ENCODE measurements at regions not wholly inside any gene's neighbourhood (a gene's known extent, or its start where the extent isn't known, plus 50 kb on each side); places are given as distances from the start of the nearest gene placed in this dataset.

DNA sequence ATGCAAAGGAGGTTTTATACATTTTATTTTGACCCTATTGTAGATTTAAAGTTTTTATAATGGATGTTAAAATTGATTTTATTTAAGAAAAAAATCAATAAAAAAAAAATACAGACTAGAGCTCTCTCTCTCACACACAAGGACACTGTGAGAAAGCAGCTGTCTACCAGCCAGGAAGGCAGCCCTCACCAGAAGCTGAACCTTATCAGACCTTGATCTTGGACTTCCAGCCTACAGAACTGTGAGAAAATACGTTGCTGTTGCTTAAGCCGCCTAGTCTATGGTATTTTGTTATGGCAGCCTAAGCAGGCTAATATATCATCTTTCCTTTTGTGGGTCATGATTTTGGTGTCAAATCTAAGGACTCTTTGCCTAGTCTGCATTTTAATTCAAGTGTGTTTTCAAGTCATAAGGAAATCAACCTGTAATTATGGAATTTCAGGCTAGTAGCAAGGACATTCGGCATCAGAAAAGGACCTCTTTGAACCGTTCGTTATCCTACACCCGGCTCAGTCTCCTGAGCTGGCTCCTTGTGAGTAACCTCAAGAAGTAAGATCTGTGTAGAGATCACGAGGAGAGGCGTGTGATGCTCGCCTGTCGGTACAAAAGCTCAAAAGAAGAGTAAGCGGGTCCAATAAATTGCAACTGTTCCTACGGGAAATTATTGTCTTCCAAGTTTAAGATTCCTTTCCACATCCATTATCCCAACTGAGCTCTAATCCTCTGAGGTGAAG lies 98.2 kb downstream of the PDCL3 start:
- DNase-seq: no peak

DNA sequence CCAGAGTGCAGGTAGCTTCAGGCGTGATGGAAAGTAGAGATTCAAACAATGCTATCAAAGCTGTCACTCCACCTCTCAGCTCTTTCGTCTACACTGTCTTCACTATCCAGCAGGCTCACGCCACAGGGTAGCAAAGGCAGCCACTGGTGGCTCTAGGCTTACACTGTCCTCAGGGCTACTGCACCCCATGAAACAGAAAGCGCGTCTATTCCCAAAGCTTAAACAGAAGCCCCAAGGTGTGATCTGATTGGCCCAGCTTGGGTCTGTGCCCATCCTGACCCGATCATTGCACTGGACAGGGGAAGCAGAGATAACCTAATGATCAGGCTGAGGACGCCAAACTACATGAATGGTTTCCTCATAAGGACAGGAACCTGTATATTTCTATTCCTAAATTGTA lies 100.1 kb downstream of the PDCL3 start:
- no peak for DNase-seq

DNA sequence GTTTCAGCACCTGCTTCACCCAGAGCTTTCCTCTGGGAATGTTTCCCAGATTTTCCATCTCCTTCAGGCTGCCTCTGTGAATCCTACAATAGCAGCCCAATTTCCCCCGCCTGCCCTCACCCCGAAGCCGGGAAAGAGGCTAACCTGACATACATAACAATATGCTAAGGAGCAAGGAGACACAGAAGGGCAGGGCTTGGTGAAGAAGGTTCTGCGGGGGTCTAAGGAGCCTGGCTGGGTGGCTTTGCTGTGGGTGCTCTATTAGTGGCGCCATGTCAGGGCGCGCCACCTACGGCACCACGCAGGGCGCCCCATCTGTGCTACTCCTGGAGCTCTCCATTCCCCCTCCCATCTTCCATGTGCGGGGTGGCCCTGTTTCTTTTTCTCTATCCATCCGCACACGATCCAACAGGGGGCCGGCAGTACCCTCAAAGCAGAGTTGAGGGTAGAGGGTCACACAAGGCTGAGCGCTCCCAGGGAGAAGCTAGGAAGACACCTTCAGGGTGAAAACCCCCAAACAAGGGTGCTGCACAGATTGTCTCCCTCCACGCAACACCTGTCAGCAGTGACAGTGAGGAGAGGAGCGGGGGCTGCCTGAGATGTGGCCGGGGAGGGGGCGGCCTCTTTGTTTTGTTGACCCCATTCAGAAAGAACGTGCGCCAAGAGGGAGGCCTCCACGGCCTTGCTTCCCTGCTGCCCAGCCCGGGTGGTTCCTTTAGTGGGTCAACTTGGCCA lies 101.4 kb downstream of the PDCL3 start:
- no peak for DNase-seq

DNA sequence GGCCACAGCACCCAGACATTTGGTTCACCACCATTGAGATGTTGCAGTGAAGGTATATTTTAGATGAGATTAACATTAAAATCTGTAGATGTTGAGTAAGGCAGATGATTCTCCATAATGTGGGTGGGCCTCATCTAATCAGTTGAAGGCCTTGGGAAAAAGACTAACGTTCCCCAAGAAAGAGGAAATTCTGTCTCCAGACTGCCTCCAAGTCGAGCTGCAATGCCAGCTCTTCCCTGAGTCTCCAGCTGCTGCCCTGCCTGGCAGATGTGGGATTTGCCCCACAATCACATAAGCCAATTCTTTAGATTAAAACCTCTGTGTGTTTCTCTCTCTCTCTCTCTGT lies 101.9 kb downstream of the PDCL3 start:
- no peak for DNase-seq

DNA sequence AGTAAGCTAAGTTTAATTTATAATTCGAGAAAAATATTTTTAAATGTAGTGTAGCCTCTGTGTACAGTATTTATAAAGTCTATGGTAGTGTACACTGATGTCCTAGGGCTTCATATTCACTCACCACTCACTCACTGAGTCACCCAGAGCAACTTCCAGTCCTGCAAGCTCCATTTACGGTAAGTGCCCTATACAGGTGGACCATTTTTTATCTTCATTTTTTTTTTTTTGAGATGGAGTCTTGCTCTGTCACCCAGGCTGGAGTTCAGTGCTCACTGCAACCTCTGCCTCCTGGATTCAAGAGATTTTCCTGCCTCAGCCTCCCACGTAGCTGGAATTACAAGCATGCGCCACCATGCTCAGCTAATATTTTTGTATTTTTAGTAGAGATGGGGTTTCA lies 104.2 kb downstream of the PDCL3 start:
- DNase-seq: no peak

DNA sequence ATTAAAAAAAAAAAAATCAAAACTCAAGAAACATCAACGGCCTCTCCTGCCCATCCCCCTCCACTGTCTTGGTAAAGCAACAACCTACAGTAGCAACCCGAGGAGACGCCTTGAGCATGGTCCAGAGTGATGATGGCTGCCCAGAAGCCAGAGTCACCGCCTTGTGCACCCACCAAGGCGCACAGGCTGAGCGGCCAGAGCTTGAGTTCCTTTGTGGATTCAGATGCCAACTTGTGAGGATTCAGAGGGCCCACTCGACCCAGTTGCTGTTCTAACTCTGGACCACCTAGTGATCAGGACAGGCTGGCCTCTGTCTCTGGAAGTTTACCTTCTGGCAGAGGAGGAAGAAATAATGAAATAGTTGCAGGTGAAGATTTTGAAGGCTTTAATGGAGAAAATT lies 105.0 kb downstream of the PDCL3 start:
- no peak for DNase-seq

DNA sequence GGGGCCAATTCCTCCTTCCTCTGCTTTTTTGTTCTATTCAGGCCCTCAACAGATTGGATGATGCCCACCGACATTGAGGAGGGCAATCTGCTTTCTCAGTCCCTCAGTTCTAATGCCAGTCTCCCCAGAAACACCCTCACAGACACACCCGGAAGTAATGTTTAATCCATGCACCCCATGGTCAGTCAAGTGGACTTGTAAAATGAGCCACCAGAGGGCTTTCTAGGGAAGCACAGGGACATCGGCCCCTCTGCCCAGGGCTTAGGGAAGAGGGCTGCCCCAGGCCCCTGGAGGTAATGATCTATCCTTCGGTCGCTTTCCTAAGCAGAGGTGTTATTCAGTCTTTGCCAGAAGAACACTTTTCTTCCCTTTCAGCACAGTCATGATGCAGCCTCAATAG lies 107.4 kb downstream of the PDCL3 start:
- DNase-seq: no peak

DNA sequence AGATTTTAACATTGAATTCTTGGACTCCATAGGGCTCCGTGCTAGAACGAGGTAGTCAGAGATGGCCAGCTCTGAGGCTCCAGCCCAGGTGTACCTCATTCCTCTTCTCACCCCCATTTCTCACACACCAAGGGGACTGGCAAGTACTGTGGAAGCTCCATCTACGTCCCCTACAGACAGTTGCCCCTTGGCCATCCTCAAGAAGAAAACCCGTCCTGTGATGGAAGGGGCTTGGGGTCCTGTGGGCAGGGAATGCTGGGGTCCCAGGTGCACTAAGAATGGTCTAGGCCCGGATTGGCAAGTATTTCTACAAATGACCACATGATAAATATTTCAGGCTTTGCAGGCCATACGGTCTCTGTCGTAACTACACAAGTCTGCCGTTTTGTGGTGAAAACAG lies 110.3 kb downstream of the PDCL3 start:
- DNase-seq: no peak

DNA sequence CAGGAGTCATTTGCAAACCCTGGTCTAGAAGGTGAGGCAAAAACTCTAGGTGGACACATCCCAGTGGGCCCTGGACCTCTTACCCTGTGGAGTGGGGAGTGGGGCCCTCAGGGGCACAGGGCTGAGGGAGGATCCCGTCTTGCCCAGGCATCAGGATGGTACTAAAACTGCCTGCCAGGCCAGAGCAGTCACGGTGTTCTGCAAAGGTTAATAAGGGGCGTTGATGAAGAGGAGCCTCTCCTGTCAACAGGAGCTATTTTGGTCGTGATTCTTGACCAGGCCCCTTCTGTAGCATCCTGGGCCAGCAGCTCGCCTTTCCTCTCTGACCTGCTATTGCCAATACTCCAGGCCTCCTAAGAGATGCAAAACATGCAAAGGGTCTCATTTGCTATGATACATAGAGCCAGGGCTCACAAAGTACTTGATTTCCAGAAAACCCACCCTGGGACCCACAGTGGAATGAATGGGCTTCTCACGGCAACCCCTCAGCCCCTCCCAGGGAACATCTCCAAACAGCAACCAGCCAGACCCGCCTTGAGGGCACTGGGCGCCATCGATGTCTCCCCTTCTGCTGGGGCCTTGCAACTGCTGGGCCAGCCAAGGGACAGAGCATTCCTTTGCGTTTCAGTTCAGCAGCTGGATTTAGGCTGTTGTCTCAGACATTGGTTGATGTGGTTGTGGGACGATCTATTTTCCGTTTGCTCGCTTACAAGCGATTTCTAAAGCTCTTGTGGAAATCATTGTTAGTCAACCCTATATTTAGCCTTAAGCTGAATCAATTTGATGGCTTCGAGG lies 111.1 kb downstream of the PDCL3 start:
- no peak for DNase-seq

DNA sequence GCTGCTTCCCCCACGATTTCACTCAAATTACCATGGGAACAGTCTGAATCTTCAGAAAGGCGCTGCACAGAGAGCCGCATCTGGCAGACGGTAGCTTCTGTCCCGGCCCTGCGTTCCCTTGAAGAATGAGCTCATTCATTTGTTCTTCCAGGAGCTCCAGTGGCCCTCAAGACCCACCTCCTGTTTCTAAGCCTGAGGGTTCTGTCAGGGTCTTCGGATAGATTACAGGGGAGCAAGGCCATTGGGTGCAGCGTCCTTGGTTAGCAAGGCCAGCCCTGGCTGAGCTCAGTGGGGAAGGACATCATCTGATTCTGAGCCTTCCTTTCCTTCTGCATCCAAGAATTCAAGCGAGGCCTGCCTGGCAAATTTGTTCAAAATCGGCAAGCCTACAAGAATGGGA lies 111.9 kb downstream of the PDCL3 start:
- no peak for DNase-seq

DNA sequence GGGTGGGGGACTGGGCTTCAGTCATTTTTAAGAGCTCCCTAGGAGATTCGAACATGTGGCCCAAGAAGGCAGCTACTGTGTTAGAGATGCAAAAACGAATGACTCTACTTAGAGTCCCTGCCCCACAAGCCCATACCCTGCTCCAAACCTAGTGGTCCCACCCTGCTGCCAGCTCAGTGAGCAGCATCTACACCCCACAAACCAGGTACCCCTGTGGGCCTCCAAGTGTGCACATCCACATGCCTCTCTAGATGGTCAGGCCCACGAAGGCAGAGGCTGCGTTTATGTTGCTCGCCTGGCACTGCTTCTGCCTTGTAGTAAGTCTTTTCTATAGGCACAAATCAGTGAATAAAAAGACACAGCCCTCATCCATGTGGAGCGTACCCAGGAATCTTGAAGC lies 112.6 kb downstream of the PDCL3 start:
- DNase-seq: no peak

DNA sequence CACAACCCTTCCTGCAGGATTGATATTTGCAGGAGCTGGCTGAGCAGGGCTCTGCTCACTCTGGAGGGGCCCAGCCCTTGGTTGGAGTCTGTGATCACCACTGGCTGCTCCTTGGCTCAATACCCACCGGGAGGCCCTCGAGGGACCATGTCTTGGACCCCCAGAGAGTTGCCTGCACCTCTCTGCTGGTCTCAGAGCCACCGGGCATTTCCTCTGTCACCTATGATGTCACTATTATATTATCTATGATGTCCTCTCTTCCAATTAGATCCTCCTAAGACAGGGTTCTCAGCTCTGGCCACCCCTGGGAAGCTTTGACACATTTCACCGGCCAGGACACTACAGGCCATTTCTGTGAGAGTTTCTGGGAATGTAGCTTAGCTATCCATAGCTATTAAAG lies 113.1 kb downstream of the PDCL3 start:
- no peak for DNase-seq

DNA sequence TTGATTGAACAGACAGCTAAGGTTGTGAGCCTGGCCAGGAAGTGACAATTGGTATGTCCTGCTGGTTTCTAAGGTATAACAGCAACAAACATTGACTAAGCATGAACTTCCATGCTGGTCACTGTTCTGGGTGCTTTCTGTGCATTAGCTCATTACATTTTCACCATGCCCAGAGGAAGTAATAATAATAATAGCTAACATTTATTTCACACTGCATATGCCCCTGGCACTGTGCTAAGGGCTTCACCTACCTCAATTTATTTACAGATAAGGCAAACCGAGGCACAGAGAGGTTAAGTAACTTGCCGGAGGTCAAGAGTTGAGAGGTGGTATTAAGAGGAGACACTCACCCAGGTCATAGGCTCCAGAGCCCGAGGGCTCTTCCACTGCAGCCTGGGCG lies 113.6 kb downstream of the PDCL3 start:
- no peak for DNase-seq

DNA sequence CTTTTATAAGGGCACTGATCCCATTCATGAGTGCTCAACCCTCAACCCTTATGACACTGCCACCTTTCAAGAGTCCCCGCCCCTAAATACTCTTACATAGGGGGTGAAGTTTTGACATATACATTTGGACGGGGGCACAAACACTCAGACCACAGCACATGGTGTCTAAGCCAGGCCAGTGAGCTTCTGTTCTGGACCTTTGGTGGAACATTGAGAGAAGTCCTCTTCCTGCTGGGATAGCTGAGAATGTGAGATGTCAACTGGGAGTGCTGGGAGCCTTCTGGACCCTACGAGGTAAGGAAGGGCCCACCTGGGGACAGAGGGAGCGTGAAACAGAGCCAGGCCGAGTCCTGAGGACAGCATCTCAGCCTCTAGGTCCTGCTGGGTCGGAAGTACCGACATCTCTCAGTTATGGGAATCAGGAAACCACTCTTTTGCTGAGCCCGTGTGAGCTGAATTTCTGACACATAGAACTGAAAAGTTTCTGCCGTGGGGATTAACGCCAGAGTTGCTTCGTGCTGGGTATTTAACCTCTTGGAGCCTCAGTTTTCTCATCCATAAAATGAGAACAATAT lies 114.9 kb downstream of the PDCL3 start:
- DNase-seq: no peak

DNA sequence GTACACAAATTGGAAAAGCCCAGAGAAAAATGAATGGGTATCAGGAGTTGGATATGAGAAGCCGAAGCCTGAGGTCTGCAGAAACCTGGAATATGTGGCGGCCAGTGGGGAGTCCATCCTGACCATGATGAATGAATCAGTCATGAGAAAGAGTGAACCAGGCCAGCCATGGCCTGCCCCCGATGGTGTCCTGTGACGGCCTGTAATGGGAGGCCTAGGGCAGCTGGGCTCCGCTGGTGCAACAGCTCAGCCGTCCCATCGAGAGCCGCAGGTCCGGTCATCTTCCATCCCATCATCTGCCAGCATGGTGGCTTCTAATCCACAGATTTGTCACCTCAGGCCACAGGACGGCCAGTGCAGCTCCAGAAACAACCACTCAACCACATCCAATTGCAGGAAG lies 116.4 kb downstream of the PDCL3 start:
- no peak for DNase-seq

DNA sequence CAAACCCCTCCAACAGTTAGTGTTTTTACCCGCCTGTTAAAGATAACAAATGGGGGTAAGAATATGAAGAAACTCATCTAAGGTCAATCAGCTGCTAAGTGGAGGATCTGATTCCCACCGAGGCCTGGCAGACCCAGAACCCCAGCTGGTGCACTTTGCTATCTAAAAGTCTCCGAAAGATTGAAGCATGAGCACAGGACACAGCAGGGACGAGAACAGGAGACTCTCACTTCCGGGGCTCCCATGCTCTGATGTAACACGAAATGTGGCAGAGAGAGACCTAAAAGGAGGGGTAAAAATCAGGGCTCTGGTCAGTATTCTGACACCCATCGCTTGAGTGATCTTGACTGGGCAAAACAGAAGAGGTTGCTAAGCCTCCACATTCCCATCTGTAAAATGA lies 119.7 kb downstream of the PDCL3 start:
- DNase-seq: no peak

DNA sequence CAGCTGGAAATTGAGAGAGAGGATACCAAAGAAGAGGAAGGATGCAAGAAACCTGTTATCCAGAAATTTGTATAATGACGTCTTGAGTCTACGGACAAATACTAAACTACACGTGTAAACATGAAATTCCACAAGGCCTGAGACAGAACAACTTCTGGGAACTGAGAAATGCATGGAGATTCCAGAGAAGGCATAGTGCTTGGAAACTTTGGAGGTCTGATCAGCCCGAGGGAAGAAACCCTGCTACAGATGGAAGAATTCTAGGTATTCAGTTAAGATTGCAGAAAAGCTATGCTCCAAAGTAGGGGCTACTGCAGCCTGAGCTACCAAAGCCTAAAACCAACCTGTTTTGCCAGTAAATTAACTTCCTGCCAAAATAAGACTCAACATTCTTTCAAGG lies 120.4 kb downstream of the PDCL3 start:
- no peak for DNase-seq

DNA sequence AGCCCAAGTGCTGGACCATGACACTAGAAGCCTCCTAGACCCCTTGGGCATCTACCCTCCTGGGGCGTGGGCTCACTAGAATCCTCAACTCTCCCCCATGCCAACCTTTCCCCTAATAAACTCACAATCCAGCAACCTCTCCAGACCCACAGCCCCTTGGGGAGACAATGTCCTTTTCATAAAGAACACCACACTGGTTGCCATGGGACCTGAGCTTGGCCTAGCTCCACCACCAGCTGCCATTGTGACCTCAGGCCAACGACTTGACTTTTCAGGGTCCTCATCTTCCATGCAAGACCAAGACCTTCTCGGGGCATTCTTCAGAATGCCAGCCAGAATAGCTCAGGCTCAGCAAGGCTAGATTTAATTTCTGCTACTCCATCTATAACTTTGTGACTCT lies 128.1 kb upstream of the NPAS2 start:
- no peak for DNase-seq

DNA sequence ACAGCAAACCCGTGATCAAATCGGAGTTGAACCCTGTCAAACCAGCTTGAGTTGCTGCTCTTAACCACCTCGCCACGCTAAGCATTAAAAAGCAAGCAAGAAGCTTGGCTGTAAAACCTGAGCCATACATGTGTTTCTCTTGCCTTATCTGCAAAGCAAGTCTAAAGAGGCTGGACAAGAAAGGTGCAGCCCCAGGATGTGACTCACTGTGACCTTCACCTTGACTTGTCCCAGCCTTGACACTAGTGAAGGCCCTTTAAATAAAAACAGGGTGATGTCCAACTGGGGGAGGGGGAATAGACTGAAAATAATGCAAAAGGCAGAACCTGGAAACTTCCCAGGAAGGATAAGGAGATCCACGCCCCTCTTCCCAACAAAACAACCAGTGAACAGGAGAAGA lies 127.6 kb upstream of the NPAS2 start:
- DNase-seq: no peak

DNA sequence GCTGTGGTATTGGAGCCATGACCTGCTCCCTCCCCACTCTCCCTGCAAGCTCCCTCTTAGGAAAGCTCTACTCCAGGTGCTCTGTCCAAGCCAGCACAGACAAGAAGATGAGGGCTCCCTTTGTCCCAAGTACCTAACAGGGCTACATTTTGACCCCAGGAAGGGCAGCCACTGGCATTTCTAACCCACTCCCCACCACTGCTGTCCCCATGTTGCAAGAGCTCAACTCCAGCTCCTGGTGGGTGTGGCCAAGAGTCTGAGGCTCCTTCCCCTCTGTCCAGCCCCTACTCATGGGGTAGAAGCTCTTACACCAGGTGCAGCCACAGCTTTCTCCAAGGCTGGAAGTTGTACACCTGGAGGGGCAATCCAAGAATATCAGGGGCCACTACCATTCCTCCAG lies 127.0 kb upstream of the NPAS2 start:
- no peak for DNase-seq

DNA sequence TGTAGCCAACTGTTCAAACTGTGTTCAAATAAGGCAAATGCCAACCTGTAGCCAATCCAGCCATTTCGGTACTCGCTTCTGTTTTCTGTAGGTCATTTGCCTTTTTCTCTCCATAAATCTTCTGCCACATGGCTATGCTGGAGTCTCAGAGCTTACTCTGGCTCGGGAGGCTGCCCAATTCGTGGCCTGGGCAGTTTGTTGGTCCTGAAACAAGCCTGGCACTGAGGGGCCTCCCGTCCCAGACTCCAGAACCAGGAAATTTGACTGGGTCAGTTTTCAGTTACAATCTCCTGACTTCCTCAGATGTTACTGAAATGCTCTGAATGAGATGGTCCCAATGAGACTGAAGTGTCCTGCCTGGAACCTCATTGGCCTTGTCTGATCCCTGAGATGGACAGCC lies 120.8 kb upstream of the NPAS2 start:
- no peak for DNase-seq

DNA sequence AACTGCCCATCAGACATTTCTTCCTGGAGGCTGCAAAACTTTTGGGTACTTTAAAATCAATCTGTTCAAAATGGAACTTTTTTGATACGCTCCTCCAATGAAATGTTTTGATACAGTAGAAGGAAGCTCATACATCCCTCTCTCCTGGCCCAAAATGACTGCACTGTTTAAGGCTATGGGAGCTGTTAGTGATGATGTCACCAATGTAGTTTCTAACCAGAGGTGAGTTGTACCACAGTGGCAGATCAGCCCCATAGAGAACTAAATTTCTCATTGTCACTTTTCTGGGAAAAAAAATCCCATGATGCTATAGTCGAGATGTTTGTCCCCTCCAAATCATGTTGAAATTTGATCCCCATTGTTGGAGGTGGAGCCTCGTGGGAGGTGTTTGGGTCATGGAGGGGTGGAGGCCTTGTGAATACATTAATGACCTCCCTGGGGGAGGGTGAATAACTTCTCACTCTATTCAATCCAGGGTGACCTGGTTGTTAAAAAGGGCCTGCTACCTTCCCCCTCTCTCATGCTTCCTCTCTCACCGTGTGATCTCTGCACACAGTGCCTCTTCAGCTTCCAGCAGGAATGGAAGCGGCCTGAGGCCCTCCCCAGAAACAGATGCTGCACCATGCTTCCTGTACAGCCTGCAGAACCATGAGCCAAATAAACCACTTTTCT lies 117.4 kb upstream of the NPAS2 start:
- no peak for DNase-seq

DNA sequence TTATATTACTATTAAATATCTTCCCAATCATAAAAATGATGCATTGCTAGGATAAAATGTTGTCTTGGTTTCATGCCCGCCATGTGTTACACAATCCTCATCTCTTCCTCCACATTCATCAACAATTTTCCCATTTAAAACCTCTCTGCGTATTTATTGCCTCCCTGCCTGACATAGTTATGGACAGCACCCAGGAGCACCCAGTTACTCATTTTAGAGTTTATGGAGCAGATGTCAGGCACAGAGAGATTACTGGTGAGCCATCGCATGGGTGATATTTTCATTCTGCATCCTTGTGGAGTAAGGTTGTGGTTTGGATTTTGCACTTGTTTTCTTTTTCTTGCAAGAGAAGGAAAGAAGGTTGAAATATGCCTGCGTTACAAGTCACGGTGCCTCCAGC lies 116.7 kb upstream of the NPAS2 start:
- no peak for DNase-seq
